Fibroblast of lung (primary cell): ENCODE measurements at regions not wholly inside any gene's neighbourhood (a gene's known extent, or its start where the extent isn't known, plus 50 kb on each side); places are given as distances from the start of the nearest gene placed in this dataset.

Source experiments
- DNase-seq, 2 donors: peaks; one replicate each; pipeline versions ENCODE4 v3.0.0 to v3.0.0-alpha.2; 2010; ENCODE audit warnings: low read depth in 2 of 2
- H2AFZ ChIP-seq: 2 replicates; pipeline ENCODE4 v1.5.1; 2012; ENCODE audit warnings: low read length, control low read depth, inconsistent platforms
- H3K27ac ChIP-seq: 2 replicates; pipeline ENCODE4 v1.5.1; 2011; ENCODE audit warnings: low read length, control low read depth; ENCODE audit not compliant: insufficient read depth
- H3K27me3 ChIP-seq: 2 replicates; pipeline ENCODE4 v1.5.1; 2011; ENCODE audit warnings: mild to moderate bottlenecking, low read length; ENCODE audit not compliant: control insufficient read depth, insufficient read depth
- H3K36me3 ChIP-seq: 2 replicates; pipeline ENCODE4 v1.5.1; 2011; ENCODE audit warnings: low read length; ENCODE audit not compliant: control insufficient read depth, insufficient read depth
- H3K4me1 ChIP-seq: 2 replicates; pipeline ENCODE4 v1.5.1; 2011; ENCODE audit warnings: low read length; ENCODE audit not compliant: control insufficient read depth, insufficient read depth; ENCODE audit errors: extremely low read depth
- H3K4me2 ChIP-seq: 2 replicates; pipeline ENCODE4 v1.5.1; 2011; ENCODE audit warnings: low read length, control low read depth; ENCODE audit not compliant: insufficient read depth; ENCODE audit errors: extremely low read depth
- H3K4me3 ChIP-seq, 4 experiments: fragments of 200-600 bp in 1 of 4; sonication (generic) in 1 of 4; replicated peaks in 1 of 4; 2 replicates each; pipeline ENCODE4 v1.5.1; 2011 to 2016; ENCODE audit warnings: low read length in 4 of 4, low read depth in 3 of 4, mild to moderate bottlenecking in 3 of 4, control low read depth in 2 of 4, inconsistent platforms in 1 of 4, mixed read lengths in 1 of 4; ENCODE audit not compliant: insufficient read depth in 1 of 4; ENCODE audit errors: control extremely low read depth in 1 of 4
- H3K79me2 ChIP-seq: 2 replicates; pipeline ENCODE4 v1.5.1; 2012; ENCODE audit warnings: mild to moderate bottlenecking, low read length, inconsistent platforms; ENCODE audit not compliant: control insufficient read depth, insufficient read depth
- H3K9ac ChIP-seq: 2 replicates; pipeline ENCODE4 v1.5.1; 2011; ENCODE audit warnings: mild to moderate bottlenecking, low read length, control low read depth; ENCODE audit not compliant: insufficient read depth
- H3K9me3 ChIP-seq: 2 replicates; pipeline ENCODE4 v1.5.1; 2012; ENCODE audit warnings: low read depth, low read length; ENCODE audit not compliant: control insufficient read depth, insufficient read depth
- H4K20me1 ChIP-seq: 2 replicates; pipeline ENCODE4 v1.5.1; 2011; ENCODE audit warnings: low read length; ENCODE audit not compliant: control insufficient read depth, insufficient read depth; ENCODE audit errors: extremely low read depth
- CTCF ChIP-seq, 2 donors: IDR thresholded peaks in 1 of 2; conservative IDR thresholded peaks in 1 of 2; 1 replicate in 1 of 2; 2 replicates in 1 of 2; pipeline ENCODE4 v1.5.1; 2011 to 2012; ENCODE audit warnings: low read length in 2 of 2, control low read depth in 1 of 2, inconsistent platforms in 1 of 2, low read depth in 1 of 2, mild to moderate bottlenecking in 1 of 2
- EZH2 ChIP-seq: IDR thresholded peaks from 2 replicates; pipeline ENCODE4 v1.5.1; 2012; ENCODE audit warnings: low read length, control low read depth, mild to moderate bottlenecking; ENCODE audit errors: missing control alignments

DNA sequence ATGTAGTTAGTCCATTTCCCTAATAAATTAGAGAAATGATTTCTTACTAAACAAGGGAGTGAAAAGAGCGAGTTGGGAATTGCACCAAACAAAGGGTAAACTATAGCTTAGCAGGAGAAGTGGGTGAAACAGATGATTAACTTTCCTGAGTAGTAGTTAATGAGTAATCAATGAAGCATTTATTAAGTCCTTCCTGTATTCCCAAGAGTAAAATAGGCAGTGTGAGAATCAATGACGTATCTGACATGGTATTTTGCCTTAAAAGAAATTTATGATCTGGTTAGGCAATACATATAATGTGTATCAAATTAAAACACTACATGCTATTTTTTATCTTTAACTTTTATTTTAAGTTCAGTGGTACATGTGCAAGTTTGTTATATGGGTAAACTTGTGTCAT, 142.8 kb downstream of the KLF5 start:
- no peak overlapping the region for H3K9ac ChIP-seq
- H3K27ac ChIP-seq: no peak overlapping the region
- H3K4me2 ChIP-seq: no peak overlapping the region
- no peak for TF ChIP-seq EZH2
- TF ChIP-seq CTCF (conservative IDR thresholded peaks at IDR 0.05 in 1 of 2, IDR thresholded peaks at IDR 0.05 in 1 of 2; ENCODE audit: low read depth in 1 of 2, low read length in 2 of 2): no peak
- no peaks in the 10 kb centered on the region for H3K9me3 ChIP-seq
- no peak for DNase-seq
- no peak overlapping the region for H2AFZ ChIP-seq
- no peaks in the 10 kb centered on the region for H3K36me3 ChIP-seq
- H3K79me2 ChIP-seq: no peaks in the 10 kb centered on the region
- H3K4me1 ChIP-seq: no peaks in the 10 kb centered on the region
- H3K27me3 ChIP-seq: no peaks in the 10 kb centered on the region
- H4K20me1 ChIP-seq: no peaks in the 10 kb centered on the region
- H3K4me3 ChIP-seq: no peak overlapping the region

GRCh38 chr13:73198991-73199411, 140.2 kb downstream of the KLF5 start:
- Histone ChIP-seq H3K4me1 (no peaks in the 10 kb centered on the region), H3K36me3 (no peaks in the 10 kb centered on the region), H3K9ac (no peak overlapping the region), H2AFZ (no peak overlapping the region), H3K9me3 (no peaks in the 10 kb centered on the region), H3K27me3 (no peaks in the 10 kb centered on the region), H3K79me2 (no peaks in the 10 kb centered on the region), H3K4me2 (no peak overlapping the region), H3K4me3 (no peak overlapping the region), H3K27ac (no peak overlapping the region), H4K20me1 (no peaks in the 10 kb centered on the region)
- TF ChIP-seq EZH2: no peak
- no peak for TF ChIP-seq CTCF (conservative IDR thresholded peaks at IDR 0.05 in 1 of 2, IDR thresholded peaks at IDR 0.05 in 1 of 2; ENCODE audit: low read depth in 1 of 2, low read length in 2 of 2)
- peak in 1 of 2 donors; percentile 16 for DNase-seq

DNA sequence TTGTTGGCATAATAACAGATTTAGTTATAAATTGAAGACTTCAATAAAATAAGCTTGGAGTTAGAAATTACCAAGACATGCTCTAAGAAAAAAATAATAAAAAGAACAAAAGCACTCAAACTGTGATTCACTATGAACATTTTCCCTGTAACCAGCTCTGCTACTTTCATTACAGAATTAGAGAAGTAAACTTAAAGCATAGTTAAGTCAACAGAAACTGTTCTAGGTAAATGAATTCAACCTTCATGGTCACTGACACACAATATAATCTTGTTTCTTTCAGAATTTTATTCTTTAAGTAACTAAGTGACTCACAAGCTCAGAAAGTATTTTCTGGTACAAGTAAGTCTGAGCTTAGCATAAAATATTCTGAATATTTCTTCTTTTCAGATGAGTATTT, 136.3 kb downstream of the KLF5 start:
- Histone ChIP-seq H3K4me1 (no peaks in the 10 kb centered on the region), H3K27me3 (no peaks in the 10 kb centered on the region), H3K4me3 (no peak overlapping the region), H2AFZ (no peak overlapping the region), H3K27ac (no peak overlapping the region), H3K36me3 (no peaks in the 10 kb centered on the region), H3K4me2 (no peak overlapping the region), H4K20me1 (no peaks in the 10 kb centered on the region), H3K9ac (no peak overlapping the region), H3K79me2 (no peaks in the 10 kb centered on the region), H3K9me3 (no peaks in the 10 kb centered on the region)
- TF ChIP-seq CTCF (conservative IDR thresholded peaks at IDR 0.05 in 1 of 2, IDR thresholded peaks at IDR 0.05 in 1 of 2; ENCODE audit: low read depth in 1 of 2, low read length in 2 of 2): no peak
- no peak for TF ChIP-seq EZH2
- peak in 1 of 2 donors; percentile 8 for DNase-seq
